CD14-positive monocyte (primary cell): ENCODE measurements at regions not wholly inside any gene's neighbourhood (a gene's known extent, or its start where the extent isn't known, plus 50 kb on each side); places are given as distances from the start of the nearest gene placed in this dataset.

ENCODE experiments used
- DNase-seq, 3 donors: peaks; one replicate each; pipeline ENCODE4 v3.0.0-alpha.2; 2011 to 2022
- H2AFZ ChIP-seq: 2 replicates; pipeline ENCODE4 v1.6.0; 2012; ENCODE audit warnings: mild to moderate bottlenecking, low read depth, low read length, inconsistent platforms; ENCODE audit not compliant: insufficient read depth, poor library complexity, severe bottlenecking
- H3K27ac ChIP-seq, 2 donors: 1 replicate in 1 of 2; 2 replicates in 1 of 2; pipeline ENCODE4 v1.5.1; 2012 to 2013; ENCODE audit warnings: low read length in 2 of 2, control low read depth in 1 of 2, inconsistent platforms in 1 of 2, low read depth in 1 of 2, mild to moderate bottlenecking in 1 of 2
- H3K27me3 ChIP-seq, 2 donors: one replicate each; pipeline versions ENCODE4 v1.6.0 to v1.6.1; 2011 to 2013; ENCODE audit warnings: low read length in 2 of 2; ENCODE audit not compliant: control insufficient read depth in 2 of 2, insufficient read depth in 2 of 2
- H3K36me3 ChIP-seq, 2 donors: replicated peaks in 1 of 2; 1 replicate in 1 of 2; 2 replicates in 1 of 2; pipeline versions ENCODE4 v1.5.1 to v1.6.1; 2012 to 2013; ENCODE audit warnings: low read length in 2 of 2, control low read depth in 1 of 2, inconsistent platforms in 1 of 2, mild to moderate bottlenecking in 1 of 2; ENCODE audit not compliant: insufficient read depth in 2 of 2, control insufficient read depth in 1 of 2
- H3K4me1 ChIP-seq, 2 donors: 1 replicate in 1 of 2; 2 replicates in 1 of 2; pipeline versions ENCODE4 v1.5.1 to v1.6.1; 2012 to 2013; ENCODE audit warnings: low read length in 2 of 2, control low read depth in 1 of 2, inconsistent platforms in 1 of 2, mild to moderate bottlenecking in 1 of 2, moderate library complexity in 1 of 2; ENCODE audit not compliant: insufficient read depth in 2 of 2, control insufficient read depth in 1 of 2
- H3K4me2 ChIP-seq: replicated peaks from 2 replicates; pipeline ENCODE3; 2012; ENCODE audit warnings: low read length, moderate library complexity, mild to moderate bottlenecking; ENCODE audit not compliant: poor library complexity, severe bottlenecking; ENCODE audit errors: extremely low read depth
- H3K4me3 ChIP-seq, 3 experiments: fragments of 200-600 bp in 1 of 3; sonication (generic) in 1 of 3; replicated peaks in 1 of 3; 1 replicate in 2 of 3; 2 replicates in 1 of 3; pipeline ENCODE4 v1.5.1; 2011 to 2013; ENCODE audit warnings: low read length in 3 of 3, mild to moderate bottlenecking in 3 of 3, control low read depth in 2 of 3, low read depth in 2 of 3, inconsistent platforms in 1 of 3, moderate library complexity in 1 of 3
- H3K79me2 ChIP-seq: 2 replicates; pipeline ENCODE4 v1.6.0; 2012; ENCODE audit warnings: mild to moderate bottlenecking, control low read depth, inconsistent platforms, low read length, moderate library complexity; ENCODE audit not compliant: insufficient read depth
- H3K9ac ChIP-seq: 2 replicates; pipeline ENCODE4 v1.6.0; 2017; ENCODE audit warnings: low read length, mild to moderate bottlenecking; ENCODE audit not compliant: insufficient read depth, poor library complexity, severe bottlenecking
- H3K9me3 ChIP-seq, 2 donors: replicated peaks in 1 of 2; 1 replicate in 1 of 2; 2 replicates in 1 of 2; pipeline versions ENCODE4 v1.5.1 to v1.6.1; 2012 to 2013; ENCODE audit warnings: low read length in 2 of 2, control low read depth in 1 of 2; ENCODE audit not compliant: control insufficient read depth in 1 of 2, insufficient read depth in 1 of 2
- H4K20me1 ChIP-seq: 2 replicates; pipeline ENCODE4 v1.6.0; 2012; ENCODE audit warnings: mild to moderate bottlenecking, low read length, control low read depth, moderate library complexity; ENCODE audit not compliant: insufficient read depth
- H3K27ac Mint-ChIP-seq, 7 donors: one replicate each; pipeline ENCODE4 v1.8.0; 2020; ENCODE audit warnings: mild to moderate bottlenecking in 7 of 7, mixed read lengths in 7 of 7, moderate library complexity in 6 of 7, inconsistent platforms in 2 of 7
- H3K27me3 Mint-ChIP-seq, 3 donors: one replicate each; pipeline ENCODE4 v1.8.0; 2021 to 2022; ENCODE audit warnings: low read depth in 3 of 3, mild to moderate bottlenecking in 3 of 3, mixed read lengths in 3 of 3, moderate library complexity in 3 of 3, inconsistent platforms in 1 of 3
- H3K36me3 Mint-ChIP-seq, 2 donors: one replicate each; pipeline ENCODE4 v1.8.0; 2020; ENCODE audit warnings: mixed read lengths in 2 of 2, inconsistent platforms in 1 of 2, mild to moderate bottlenecking in 1 of 2
- H3K4me1 Mint-ChIP-seq: one replicate; pipeline ENCODE4 v1.8.0; 2020; ENCODE audit warnings: mild to moderate bottlenecking, mixed read lengths
- H3K4me3 Mint-ChIP-seq, 2 donors: one replicate each; pipeline ENCODE4 v1.8.0; 2020; ENCODE audit warnings: mild to moderate bottlenecking in 2 of 2, mixed read lengths in 2 of 2, moderate library complexity in 1 of 2
- H3K9me3 Mint-ChIP-seq, 7 donors: one replicate each; pipeline ENCODE4 v1.8.0; 2020 to 2022; ENCODE audit warnings: mixed read lengths in 7 of 7, mild to moderate bottlenecking in 6 of 7, moderate library complexity in 6 of 7, inconsistent platforms in 2 of 7
- WGBS: methylation state at CpG from one replicate; pipeline ENCODE4 v1.1.5; 2013; ENCODE audit warnings: missing lambda C conversion rate; ENCODE audit not compliant: insufficient coverage; 5-methylcytosine and 5-hydroxymethylcytosine counted together
- intact Hi-C, 2 donors: fragments of 100-400 bp; cut with micrococcal nuclease; formaldehyde crosslinking; loops; one replicate each; pipeline versions ENCODE4 v1.15.0 to v1.15.1; 2023
- TF ChIP-seq, protein P1 (sequence below): fragments of 200-600 bp; IDR thresholded peaks from one replicate; pipeline ENCODE4 v1.8.0; 2022; ENCODE audit warnings: antibody characterized with exemption, mild to moderate bottlenecking

- peaks cover 0 to 5% (median 2%) of the 10 kb centered on the region in 7 donors for H3K9me3 Mint-ChIP-seq
- no peak overlapping the region for H2AFZ ChIP-seq
Observed at GRCh38 chr7:96407427-96407826, 85.5 kb upstream of the SLC25A13 start.

DNA sequence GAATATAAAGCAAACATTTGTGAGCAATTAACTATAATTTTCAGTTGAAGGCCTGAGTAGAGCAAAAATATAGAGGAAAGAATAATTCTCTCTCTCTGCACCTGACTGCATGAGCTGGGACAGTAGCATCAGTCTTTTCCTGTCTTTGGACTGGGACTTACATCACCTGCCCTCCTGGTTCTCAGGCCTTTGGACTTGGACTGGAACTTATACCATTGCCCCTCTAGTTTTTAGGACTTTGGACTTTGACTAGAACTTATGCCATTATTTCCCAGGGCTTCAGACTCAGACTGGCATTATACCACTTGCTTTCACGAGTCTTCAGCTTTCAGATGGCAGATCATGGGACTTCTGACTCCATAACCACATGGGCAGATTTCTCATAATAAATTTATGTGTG is 81.0 kb upstream of the SLC25A13 start:
- Histone ChIP-seq H3K4me3 (no peak overlapping the region), H3K9me3 (no peaks in the 10 kb centered on the region), H3K9ac (no peak overlapping the region), H3K4me1 (no peaks in the 10 kb centered on the region), H3K27ac (no peak overlapping the region), H3K36me3 (no peaks in the 10 kb centered on the region), H3K4me2 (no peak overlapping the region), H4K20me1 (no peaks in the 10 kb centered on the region), H3K27me3 (no peaks in the 10 kb centered on the region), H2AFZ (no peak overlapping the region), H3K79me2 (no peaks in the 10 kb centered on the region)
- Mint-ChIP-seq H3K27me3 (peaks cover 0 to 3% (median 1%) of the 10 kb centered on the region in 3 donors), H3K27ac (no peak overlapping the region), H3K9me3 (peaks cover 0 to 10% (median 2%) of the 10 kb centered on the region in 7 donors), H3K4me3 (no peak overlapping the region), H3K36me3 (no peaks in the 10 kb centered on the region), H3K4me1 (peaks cover 2% of the 10 kb centered on the region)
- intact Hi-C loops = no loop called here
- no peak for DNase-seq
- WGBS = no CpG with 5 or more reads among the region's 1 CpG
- TF ChIP-seq, protein P1, sequence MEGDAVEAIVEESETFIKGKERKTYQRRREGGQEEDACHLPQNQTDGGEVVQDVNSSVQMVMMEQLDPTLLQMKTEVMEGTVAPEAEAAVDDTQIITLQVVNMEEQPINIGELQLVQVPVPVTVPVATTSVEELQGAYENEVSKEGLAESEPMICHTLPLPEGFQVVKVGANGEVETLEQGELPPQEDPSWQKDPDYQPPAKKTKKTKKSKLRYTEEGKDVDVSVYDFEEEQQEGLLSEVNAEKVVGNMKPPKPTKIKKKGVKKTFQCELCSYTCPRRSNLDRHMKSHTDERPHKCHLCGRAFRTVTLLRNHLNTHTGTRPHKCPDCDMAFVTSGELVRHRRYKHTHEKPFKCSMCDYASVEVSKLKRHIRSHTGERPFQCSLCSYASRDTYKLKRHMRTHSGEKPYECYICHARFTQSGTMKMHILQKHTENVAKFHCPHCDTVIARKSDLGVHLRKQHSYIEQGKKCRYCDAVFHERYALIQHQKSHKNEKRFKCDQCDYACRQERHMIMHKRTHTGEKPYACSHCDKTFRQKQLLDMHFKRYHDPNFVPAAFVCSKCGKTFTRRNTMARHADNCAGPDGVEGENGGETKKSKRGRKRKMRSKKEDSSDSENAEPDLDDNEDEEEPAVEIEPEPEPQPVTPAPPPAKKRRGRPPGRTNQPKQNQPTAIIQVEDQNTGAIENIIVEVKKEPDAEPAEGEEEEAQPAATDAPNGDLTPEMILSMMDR = no peak

More at GRCh38 chr7:96407427-96407826, 85.5 kb upstream of the SLC25A13 start:
- no peak overlapping the region for H3K27ac Mint-ChIP-seq
- DNase-seq = no peak
- no peak overlapping the region for H3K9ac ChIP-seq
- no peak overlapping the region for H3K4me2 ChIP-seq
- peaks cover 1 to 6% (median 2%) of the 10 kb centered on the region in 3 donors for H3K27me3 Mint-ChIP-seq
- H3K36me3 Mint-ChIP-seq = no peaks in the 10 kb centered on the region
- H3K79me2 ChIP-seq = no peaks in the 10 kb centered on the region
- H3K4me1 ChIP-seq = no peaks in the 10 kb centered on the region
- intact Hi-C loops = no loop called here
- H4K20me1 ChIP-seq = no peaks in the 10 kb centered on the region
- H3K9me3 ChIP-seq = no peaks in the 10 kb centered on the region
- no peak overlapping the region for H3K27ac ChIP-seq
- no peak overlapping the region for H3K4me3 Mint-ChIP-seq
- TF ChIP-seq, protein P1 = no peak
- no peak overlapping the region for H3K4me3 ChIP-seq
- no peaks in the 10 kb centered on the region for H3K4me1 Mint-ChIP-seq
- no peaks in the 10 kb centered on the region for H3K36me3 ChIP-seq
- no peaks in the 10 kb centered on the region for H3K27me3 ChIP-seq
